ENCODE measurements at regions not wholly inside any gene's neighbourhood (a gene's known extent, or its start where the extent isn't known, plus 50 kb on each side); places are given as distances from the start of the nearest gene placed in this dataset.

DNA sequence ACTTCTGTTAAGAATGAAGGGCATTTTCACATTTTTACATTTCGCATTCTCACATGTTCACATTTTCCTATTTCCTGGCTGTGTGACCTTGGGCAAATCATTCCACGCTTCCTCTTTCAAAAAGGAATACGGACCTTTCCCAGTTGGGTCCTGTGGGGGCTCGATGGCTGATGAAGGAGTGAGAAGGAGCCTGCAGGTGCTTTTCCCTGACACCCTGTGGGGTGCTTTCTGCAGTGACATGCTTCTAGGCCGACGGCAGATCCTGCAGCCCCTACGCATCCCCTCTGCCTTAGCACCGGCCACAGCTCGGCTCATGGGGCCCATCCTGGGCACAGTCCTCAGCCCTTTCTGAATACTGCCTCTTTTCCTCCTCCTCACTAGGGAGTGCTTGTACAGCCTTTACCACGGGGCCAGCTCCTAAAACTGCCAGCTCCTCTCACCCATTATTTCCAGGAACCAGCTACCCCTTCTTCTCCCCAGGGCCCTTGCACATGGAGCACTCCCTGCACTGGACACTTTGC lies 91.0 kb downstream of the FOXL1 start:
- TF ChIP-seq POLR2AphosphoS5 (IDR thresholded peaks at IDR 0.05; ENCODE audit: insufficient read depth in 1 of 2, low read depth in 1 of 2) (no peak), POLR2A (IDR thresholded peaks at IDR 0.05) (no peak)
- TF ChIP-seq, protein P1, sequence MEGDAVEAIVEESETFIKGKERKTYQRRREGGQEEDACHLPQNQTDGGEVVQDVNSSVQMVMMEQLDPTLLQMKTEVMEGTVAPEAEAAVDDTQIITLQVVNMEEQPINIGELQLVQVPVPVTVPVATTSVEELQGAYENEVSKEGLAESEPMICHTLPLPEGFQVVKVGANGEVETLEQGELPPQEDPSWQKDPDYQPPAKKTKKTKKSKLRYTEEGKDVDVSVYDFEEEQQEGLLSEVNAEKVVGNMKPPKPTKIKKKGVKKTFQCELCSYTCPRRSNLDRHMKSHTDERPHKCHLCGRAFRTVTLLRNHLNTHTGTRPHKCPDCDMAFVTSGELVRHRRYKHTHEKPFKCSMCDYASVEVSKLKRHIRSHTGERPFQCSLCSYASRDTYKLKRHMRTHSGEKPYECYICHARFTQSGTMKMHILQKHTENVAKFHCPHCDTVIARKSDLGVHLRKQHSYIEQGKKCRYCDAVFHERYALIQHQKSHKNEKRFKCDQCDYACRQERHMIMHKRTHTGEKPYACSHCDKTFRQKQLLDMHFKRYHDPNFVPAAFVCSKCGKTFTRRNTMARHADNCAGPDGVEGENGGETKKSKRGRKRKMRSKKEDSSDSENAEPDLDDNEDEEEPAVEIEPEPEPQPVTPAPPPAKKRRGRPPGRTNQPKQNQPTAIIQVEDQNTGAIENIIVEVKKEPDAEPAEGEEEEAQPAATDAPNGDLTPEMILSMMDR (IDR thresholded peaks at IDR 0.05), result no peak

Data from vagina (tissue), 2 donors.